Lung microvascular endothelial cell (primary cell): ENCODE measurements at regions not wholly inside any gene's neighbourhood (a gene's known extent, or its start where the extent isn't known, plus 50 kb on each side); places are given as distances from the start of the nearest gene placed in this dataset.

Source experiments
- DNase-seq, 2 donors: peaks; one replicate each; pipeline versions ENCODE4 v3.0.0 to v3.0.0-alpha.2; 2010; ENCODE audit warnings: low read depth in 2 of 2

DNA sequence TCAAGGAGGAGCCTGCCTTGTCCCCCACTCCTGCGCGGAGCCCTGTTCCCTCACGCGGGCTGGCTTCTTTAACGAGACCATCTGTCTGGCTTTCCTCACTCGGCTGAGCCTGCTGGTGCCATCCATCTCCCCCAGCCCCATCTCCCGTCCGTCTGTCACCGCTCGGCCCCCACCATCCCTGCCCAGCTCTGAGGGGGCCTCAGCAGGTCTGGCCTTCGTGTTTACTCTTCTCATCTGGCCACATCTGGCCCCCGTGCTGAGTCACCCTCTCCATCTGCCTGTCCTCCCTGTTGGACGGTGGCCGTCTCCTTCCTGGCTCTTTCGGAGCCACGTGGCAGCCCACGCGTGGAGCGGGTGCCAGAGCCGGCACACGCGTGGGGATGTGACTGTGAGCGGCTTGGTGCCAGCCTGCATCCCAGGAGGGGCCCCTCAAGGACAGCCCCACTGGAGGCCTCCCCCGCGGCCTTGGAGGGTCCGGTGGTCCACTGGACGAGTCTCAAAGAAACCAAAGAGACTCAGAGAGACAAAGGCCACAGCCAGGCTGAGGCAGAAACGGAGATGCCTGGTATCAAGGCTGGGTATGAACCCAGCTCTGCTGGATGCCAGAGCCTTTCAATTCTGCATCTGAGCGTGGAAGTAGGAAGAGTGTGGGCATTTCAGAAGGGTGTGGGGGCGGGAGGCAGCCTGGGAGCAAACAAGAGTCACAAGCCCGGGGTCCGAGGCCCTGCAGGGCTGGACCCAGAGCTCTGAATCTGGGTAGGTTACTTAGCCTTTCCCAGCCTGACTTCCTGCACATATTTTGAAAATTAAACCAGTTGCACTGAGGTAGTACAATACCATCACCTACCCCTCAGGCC is 76.7 kb upstream of the UNC5A start:
- no peak for DNase-seq

DNA sequence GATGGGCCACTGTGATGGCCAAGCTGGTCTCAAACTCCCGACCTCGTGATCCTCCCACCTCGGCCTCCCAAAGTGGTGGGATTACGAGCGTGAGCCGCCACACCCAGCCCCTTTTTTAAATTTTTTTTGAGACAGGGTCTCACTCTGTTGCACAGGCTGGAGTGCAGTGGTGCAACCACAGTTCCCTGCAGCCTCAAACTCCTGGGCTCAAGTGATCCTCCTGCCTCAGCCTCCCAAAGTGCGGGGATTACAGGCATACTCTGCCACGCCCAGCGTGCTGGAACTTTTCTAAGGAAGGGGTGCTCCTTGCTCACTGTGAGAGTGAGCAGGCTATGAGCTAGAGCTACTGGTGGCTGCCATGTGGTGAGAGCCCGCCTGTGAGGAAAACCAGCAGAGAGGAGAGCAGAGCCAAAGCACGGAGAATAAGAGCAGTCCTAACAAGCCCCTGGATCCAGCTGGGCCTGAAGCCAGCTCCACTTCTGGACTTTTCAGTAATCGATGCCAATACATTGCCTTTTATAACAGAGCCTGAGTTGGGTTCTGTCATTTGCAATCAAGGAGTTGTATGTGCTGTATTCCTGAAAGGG is 75.5 kb upstream of the UNC5A start:
- DNase-seq = no peak

DNA sequence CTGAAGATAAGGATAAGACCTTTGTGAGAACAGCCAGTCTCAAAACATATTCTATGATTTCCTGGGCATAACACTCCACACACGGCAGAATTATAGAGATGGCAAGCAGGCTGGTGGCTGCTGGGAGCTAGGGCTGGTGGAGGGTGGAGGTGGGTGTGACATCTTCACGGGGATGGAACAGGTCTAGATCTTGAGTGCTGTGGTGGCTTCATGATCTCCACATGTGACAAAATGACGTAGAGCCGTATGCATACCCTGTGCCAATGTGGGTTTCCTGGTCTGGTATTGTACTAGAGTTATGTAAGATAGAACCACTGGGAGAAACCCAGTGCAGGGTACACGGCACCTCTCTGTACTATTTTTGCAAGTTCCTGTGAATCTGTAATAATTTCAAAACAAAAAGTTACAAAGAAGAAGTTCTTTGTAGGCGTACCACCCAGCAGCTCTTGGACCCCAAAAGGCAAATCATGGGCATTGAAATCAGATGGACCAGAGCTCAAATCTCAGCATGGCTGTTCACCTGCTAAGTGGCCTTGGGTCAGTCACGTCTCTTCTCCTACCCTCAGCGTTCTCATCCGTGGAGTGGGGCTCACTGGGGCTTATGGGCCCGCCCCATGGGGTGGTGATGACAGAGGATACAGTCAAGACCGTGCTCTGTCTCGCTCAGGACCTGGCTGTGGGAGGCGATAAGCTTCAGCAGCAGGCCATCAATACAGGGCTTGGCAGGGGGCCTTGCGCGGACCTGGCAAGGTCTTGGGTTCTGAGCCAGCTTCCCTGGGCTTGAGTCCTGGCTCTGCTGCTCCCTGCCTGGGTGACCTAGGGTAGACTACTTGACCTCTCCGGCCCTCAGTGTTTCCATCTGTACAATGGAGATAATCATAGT is 74.7 kb upstream of the UNC5A start:
- no peak for DNase-seq

DNA sequence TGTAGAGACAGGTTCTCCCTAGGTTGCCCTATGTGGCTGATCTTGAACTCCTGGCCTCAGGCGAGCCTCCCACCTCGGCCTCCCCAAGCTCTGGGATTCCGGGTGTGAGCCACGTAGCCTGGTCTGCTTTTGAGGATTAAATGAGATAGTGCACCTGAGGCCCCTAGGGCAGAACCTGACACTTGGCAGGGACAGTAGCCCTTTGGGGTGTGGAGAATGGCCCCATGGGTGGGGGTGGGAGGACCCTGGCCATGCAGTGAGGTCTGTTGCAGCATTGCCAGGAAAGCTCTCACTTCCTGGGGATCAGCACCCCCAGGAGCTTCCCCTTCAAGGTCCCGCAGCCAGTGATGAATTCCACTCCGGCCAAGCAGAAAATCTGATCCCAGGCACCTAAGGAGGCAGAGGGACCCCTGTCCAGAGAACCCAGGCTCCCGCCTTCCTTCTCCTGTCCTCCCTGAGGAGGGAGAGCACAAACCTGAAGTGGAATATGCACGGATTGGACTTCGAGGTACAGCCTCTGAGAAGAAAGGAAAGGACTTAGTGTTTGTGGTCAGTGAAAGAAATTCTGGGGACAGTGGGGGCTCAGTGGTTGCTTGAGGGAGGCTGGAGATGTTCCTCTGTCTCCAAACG is 73.9 kb upstream of the UNC5A start:
- no peak for DNase-seq

DNA sequence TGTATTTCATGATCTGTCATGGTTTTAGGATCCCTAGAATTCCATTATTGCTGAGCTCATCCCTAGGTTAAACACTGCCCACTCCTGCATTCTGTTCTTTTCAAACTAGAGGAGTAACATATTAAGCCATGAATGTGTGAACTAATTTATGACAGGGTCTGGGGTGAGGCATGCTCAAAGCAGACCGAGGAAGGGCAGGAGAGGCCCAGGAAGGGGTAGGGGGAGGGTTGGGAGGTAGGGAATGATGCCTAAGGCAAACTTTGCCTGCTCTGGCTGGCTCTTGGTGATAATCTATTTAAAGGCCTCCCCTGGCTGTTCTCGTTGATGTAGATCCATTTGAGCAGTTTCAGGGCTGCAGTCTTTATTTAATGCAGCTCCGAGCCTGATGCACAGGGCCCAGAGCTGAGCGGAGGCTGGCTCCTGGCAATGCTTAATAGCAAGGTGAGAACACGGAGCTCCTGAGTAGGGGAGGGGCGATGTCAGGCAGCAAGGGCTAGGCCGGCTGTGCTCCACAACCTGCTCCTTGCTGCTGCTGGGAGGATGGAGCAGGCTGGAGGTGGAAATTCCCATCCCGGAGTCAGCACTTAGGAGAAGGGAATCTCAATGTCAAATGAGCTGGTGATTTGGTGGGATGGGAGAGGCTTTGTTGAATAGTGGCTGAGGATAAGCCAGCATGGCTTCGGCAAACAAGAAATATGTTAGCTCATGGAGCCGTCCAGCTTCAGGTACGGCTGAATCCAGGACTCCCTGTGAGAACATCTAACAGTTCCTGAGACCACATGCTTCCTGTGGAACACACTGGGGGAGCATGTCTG is 73.2 kb upstream of the UNC5A start:
- no peak for DNase-seq

DNA sequence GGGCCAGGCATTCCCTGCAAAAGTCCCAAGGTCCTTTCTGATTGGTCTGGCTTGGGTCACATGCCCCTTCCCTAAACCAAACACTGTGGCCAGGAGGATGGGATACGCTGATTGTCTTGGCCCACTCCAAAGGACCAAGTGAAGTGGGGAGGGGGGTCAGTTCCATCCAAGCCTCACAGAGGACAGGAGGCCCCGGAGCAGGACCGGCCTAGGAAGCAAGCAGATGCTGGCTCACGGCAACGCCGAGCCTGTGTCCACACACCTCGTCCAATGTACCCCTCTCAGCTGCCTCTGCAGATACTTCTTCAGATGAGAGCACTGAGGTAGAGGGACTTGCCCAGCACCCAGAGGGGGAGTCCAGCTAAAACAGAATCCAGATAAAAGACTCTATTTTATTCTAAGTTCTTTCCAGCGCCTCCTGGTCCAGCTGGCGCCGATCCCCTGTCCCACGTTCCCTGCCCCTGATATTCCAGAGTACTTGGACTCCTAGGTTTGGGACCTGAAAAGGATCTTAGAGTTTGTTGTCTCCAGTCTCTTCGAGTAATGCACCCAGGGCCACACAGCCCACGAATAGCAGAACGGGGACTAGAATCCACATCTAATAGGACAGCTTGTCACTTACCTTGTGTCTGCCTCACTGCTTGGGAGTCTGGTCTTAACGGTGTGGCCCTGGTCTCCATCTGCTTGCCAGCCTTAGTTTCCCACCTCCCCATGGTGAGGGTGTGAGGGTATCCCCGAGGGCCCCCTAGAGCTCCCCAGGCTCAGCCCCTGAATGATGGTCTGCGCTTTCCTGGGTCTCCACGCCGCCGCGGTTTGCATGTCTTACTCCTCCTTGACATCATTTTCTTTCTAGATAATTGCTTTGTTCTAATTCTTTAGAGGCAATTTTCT is 72.4 kb upstream of the UNC5A start:
- DNase-seq = no peak

DNA sequence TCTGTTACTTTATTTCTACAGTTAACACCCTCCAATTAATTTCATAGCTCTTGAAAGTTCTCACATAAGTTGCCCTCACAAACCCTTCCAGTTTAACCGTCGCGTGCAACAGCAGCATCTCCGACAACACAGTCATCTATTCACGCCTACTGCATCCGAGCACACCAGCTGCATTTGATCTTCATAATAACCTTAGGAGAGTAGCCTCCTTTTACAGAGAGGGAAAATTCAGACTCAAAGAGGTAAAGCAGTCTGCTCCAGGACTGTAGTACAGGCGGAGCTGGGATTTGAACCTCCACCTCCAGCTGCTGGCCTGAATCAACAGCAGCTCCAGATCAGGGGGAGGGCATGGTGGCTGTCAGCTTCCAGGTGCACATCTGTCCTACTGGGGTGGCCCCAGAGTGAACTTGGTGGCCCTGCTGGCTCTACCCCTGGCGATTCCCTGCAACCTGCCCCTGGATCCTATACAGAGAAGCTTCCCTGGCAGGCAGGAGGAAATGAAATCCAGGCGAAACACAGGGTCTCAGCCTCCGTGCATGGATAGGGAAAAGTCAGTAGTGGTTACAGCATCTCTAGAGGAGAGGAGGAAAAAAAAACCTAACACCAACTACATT is 71.6 kb upstream of the UNC5A start:
- DNase-seq = no peak

DNA sequence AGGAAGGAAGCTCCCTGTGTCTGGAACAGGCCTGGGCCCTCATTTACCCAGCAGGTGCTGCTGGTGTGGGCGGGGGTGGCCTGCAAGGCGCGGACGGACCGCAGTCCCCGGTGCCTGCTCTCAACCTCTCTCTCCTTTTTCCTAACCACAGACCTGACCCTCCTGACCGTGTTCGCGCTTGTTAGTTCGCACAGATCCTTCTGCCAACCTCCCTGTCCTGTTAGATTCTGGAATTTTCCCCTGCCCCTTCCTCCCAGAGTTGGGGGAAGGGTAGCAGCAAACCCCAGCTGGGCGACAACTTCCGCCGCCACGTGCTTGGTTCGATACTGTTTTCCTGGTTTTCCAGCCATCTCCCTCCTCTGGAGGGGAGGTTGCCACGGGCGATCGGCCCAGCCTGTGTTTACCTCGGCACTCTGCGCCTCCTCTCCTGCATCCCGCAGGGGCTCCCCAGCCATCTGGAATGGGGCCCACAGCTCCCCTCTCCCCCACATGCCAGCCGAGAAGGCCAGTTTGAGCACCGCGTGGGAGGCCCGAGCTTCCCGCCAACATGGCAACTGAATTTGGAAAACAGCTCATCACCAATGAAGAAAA is 70.8 kb upstream of the UNC5A start:
- DNase-seq = no peak

DNA sequence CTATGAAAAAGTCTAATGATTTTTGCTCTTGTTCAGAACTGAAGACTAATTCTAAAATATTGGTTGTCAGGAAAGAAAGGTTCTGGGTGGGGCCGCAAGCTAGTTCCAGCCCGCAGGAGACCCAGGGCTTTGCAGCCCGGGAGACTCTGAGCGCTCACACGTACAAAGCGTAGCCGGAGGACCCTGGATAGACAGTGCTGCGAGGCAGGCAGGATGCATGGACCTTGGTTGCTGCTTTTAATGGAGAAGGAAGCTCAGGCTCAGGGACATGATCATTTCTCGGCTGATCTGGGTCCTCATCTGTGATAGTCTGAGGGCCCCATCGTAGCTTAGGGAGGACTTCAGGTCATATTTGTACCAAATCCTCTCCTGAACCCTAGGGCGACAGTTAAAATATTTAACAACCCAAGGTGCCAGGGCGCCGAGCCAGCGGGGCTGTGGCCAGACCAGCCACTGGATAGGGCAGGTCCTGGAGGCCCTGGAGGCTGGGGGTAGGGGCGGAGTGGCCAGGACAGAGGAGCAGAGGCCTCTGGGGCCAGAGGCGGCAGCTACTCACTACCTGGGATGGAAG is 70.1 kb upstream of the UNC5A start:
- no peak for DNase-seq

DNA sequence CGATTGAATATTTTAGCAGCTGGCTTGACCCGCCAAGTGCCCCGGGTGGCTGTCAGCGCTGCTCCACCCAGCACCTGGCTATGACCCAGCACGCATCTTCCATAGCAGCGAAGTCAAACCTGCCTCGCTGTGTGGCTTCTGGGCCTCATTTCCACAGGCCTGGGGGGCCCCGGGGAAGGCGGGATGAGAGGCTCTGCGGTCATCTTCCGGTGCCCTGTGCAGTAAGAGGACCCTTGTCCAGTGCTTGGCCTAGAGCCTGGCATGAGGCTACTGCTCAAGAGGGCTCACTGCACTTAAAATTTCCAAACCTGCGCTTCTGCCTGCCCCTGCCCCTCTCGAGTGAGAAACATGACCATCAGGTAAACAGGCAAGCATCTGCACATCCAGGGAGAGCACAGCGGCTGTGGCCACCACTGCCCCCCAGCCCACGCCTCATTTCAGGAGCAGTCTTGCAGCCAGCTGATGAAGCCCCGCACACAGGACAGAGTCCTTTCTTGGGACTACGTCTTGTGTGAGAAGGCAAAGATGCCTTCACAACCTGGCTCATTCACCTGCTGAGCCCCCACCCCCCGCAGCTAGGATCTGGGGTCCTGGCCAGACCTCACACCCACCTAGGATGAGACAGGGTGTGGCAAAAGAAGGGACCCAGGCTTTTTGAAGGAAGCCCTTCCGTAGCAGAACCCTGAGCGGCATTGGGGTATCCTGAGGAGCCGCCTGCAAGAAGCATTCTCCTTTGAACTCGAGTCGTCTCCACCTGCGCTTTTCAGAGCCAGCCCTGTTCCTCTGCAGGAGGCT is 69.5 kb upstream of the UNC5A start:
- DNase-seq = no peak

DNA sequence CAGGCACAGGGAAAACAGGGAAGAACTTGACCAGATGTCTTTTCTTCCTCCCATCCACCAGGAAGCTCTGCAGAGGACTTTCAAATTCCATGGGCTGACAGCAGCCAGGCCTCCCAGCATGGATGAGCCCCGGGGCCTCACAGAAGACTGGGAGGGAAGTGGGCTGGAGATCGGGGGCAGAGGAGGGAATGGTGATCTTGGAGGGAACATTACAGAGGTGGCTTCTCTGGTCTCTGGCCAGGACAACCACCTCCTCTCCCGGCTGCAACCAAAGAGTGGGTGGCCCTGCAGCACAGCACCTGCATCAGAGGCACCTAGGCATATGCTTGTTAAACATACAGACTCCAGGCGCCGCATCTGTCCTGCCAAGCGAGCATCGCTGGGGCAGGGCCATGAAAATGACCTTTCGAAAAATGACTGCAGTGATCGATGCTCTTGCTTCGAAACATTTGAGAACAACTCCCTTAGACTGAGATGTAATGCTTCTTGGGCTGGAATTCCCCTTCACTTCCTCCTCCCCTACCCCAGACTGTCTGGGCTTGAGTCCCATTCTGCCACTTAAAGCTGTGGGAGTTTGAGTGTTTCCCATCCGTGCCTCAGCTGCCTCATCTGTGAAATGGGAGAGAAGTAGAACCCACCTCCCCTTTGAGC is 68.7 kb upstream of the UNC5A start:
- DNase-seq = no peak

DNA sequence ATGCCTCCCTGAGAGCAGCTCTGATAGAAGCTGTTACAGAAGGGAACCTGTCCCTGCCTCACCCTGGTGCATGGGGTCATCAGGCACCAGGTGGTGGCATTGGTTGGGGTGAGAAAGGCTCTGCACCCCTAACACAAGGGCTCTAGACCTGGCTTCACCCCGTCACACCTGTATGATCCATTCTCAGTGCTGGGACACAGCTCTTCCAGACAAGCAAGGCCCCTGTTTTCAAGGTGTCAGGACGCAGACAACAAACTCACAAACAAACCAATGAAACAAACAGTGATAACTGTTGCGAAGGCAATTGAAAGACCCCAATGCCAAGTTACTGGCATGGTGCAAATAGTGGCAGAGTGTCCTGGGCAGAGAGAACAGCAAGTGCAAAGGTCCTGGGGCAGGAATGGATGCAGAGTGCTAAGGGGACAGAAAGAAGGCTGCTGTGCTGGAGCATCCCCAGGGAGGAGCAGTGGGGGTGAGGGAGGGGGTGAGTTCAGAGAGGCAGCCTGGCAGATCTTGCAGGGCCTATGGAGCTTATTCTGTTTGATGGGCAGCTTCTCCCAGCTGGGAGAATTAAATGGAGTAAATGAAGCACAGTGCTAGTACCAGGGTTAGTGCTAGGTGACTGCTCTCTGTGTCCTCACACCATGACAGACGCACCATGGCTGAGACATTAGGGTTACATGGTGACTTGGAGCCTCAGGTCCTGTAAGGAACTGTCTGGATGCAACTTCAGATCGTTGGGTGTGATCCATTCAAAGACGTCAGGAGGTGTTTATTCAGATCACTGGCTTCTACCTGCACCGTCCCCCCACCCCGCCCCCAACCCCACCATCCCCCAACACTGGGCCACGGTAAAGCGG is 67.9 kb upstream of the UNC5A start:
- DNase-seq = no peak

DNA sequence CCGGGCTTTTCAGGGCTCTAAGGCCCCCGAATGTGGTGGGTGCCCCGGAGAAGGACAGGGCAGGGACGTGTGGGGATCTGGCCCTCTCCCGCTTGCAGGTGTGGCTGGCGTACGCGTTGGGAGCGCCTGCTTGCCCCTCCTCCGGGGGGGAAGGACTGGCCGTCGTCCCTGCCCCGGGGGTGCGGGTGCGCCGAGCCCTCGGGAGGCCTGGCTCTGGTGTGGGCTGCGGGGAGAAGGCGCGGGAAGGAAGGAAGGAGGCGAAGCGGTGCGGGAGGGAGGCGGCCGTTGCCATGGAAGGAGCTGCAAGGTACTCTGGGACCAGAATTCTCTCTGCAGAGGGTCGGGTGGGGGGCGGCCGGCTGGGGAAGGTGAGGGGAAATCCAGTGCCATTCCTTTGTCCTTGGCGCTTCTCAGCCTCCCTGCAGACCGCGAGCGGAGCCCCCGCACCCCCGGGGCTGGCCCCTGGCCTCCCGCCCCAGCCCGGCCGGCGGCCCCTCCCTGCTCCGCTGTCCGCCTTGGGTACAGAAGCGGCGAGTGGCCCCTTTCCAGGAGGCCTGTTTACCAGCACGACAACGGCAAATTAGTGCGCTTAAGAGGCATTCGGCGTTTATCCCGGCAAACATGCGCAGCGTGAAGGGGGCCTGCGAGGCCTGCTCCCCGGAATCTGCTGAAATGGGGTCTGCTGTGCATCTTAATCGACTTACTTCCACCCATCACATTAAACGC is 67.1 kb upstream of the UNC5A start:
- DNase-seq = no peak

DNA sequence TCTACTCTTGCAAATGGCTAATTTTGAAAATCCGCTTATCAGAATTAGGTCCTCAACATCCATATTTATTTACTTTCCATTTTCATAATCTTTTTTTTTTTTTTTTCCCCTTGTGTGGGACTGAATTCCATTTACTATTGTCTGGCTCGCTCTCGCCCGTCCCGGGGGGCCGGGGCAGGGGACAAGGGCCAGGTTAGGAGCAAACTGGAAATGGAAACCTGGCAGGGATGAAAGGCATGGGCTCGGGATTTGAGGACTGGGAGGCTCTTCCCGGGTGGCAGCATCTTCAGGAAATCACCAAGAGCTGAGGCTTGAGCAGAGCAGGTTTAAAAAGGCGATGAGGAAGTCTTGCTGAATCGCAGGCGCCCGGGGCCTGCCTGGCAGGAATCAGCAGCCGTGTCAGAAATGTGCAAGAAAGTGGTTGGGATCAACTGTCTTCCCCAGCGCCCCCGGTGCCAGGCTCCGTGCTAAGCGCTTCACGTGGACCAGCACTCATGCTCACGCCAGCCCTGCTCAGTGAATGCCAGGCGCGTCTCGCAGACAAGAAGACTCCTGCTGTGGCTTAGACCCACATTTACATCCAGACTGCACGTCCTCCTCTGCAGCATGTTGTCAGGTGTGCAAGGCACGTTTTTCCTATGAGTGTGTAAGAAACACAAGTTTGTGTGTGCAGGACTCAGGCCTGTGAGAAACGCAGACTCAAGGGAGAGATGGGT is 66.3 kb upstream of the UNC5A start:
- DNase-seq = no peak

DNA sequence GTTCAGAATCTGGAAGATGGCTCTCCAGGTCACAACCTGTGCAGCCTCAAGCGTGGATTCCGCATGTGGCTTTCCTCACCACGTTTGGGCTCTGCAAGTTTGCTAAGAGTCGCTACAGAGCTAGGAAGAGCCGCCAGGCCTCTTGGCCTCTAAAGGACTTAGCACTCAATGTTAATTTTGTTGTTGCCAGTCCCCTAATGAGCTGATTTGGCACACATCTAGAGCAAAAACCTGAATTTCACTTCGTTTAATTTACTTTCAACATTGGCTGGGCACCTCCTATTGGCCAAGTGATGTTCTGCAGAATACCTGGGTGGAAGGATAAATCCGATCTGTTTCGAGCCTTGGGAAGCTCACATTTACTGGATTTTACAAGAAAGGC is 65.8 kb upstream of the UNC5A start:
- no peak for DNase-seq
